NCI-H187 treated with DMSO at 0.1 percent for 48 hours (cell line): ENCODE measurements at regions not wholly inside any gene's neighbourhood (a gene's known extent, or its start where the extent isn't known, plus 50 kb on each side); places are given as distances from the start of the nearest gene placed in this dataset.
A peak's percentile ranks its signal among the peaks of the same experiment; 100 is the strongest.
"Not testable (repeated sequence)": the region's sequence is repeated elsewhere in the genome, so short reads cannot be mapped to it uniquely, and the experiment has no call there.

Experiments
- DNase-seq: peaks from one replicate; lab custom pipeline; 2025; lab: John Stamatoyannopoulos, UW

GRCh38 chr6:14366315-14366714, 248.7 kb downstream of the CD83 start:
- no peak for DNase-seq

- DNase-seq = no peak
These were observed 249.3 kb downstream of the CD83 start for GRCh38 chr6:14366872-14367271.

GRCh38 chr6:14367296-14367695, 249.7 kb downstream of the CD83 start:
- no peak for DNase-seq

- no peak for DNase-seq
These were observed 252.1 kb downstream of the CD83 start for GRCh38 chr6:14369717-14370116.

GRCh38 chr6:14371530-14371929, 254.0 kb downstream of the CD83 start:
- no peak for DNase-seq

GRCh38 chr6:14372734-14373489, 255.3 kb downstream of the CD83 start:
- no peak for DNase-seq

- no peak for DNase-seq
These were observed 256.3 kb downstream of the CD83 start for GRCh38 chr6:14373648-14374437.

- DNase-seq = no peak
These were observed 258.4 kb downstream of the CD83 start for GRCh38 chr6:14375930-14376329.

GRCh38 chr6:14379568-14379967, 262.0 kb downstream of the CD83 start:
- DNase-seq = no peak

- no peak for DNase-seq
These were observed 262.7 kb downstream of the CD83 start for GRCh38 chr6:14380086-14380820.

GRCh38 chr6:14380901-14381828, 263.6 kb downstream of the CD83 start:
- DNase-seq = peak; percentile 54

GRCh38 chr6:14381829-14382677, 264.5 kb downstream of the CD83 start:
- DNase-seq = peak; percentile 67

- DNase-seq = no peak
These were observed 265.2 kb downstream of the CD83 start for GRCh38 chr6:14382678-14383236.

- no peak for DNase-seq
These were observed 266.0 kb downstream of the CD83 start for GRCh38 chr6:14383393-14384174.

- peak; percentile 58 for DNase-seq
These were observed 266.8 kb downstream of the CD83 start for GRCh38 chr6:14384175-14384949.

- DNase-seq = no peak
These were observed 268.7 kb downstream of the CD83 start for GRCh38 chr6:14386263-14386662.

GRCh38 chr6:14386668-14387067, 269.1 kb downstream of the CD83 start:
- DNase-seq = no peak

- no peak for DNase-seq
These were observed 270.8 kb downstream of the CD83 start for GRCh38 chr6:14388371-14388770.

- not testable (repeated sequence) for DNase-seq
These were observed 272.2 kb downstream of the CD83 start for GRCh38 chr6:14389776-14390175.
